Testis (tissue), 2 donors: ENCODE measurements at regions not wholly inside any gene's neighbourhood (a gene's known extent, or its start where the extent isn't known, plus 50 kb on each side); places are given as distances from the start of the nearest gene placed in this dataset.

Experiments
- CTCF ChIP-seq, 3 experiments: fragments of 450-650 bp in 2 of 3; fragments of 200-600 bp in 1 of 3; sonication (generic) in 1 of 3; IDR thresholded peaks; one replicate each; pipeline ENCODE4 v1.5.1; 2016 to 2019; ENCODE audit warnings: antibody characterized with exemption in 3 of 3, mild to moderate bottlenecking in 2 of 3, moderate library complexity in 1 of 3
- POLR2A ChIP-seq: fragments of 450-650 bp; IDR thresholded peaks from one replicate; pipeline ENCODE4 v1.6.1; 2017; ENCODE audit warnings: antibody characterized with exemption, mild to moderate bottlenecking, moderate library complexity

DNA sequence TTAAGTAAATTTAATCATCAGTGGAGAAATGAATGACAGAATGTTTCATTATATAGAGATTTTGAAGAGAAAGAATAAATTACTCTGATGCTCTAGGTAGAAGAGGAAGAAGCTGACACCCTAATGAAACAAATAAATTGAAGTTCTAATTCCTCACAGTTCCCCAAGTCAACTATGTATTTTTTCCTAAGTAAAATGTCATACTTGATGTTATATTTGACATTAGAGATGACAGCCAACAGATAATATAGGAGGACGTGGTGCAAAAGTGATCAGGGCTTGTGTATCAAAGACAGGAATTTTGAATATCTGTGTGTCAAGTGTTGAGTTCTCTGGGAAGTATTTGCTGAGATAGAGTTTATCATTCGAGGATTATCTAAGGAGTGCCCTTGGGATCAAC is 81.2 kb upstream of the CADPS start:
- TF ChIP-seq CTCF (IDR thresholded peaks at IDR 0.05), result no peak
- TF ChIP-seq POLR2A, result no peak
